CD4-positive, alpha-beta T cell treated with Interleukin-17A for 1 hour (primary cell): ENCODE measurements at regions not wholly inside any gene's neighbourhood (a gene's known extent, or its start where the extent isn't known, plus 50 kb on each side); places are given as distances from the start of the nearest gene placed in this dataset.
"Not testable (repeated sequence)": the region's sequence is repeated elsewhere in the genome, so short reads cannot be mapped to it uniquely, and the experiment has no call there.

ENCODE experiments used
- DNase-seq: peaks from one replicate; pipeline ENCODE4 v3.0.0-alpha.2; 2020

DNA sequence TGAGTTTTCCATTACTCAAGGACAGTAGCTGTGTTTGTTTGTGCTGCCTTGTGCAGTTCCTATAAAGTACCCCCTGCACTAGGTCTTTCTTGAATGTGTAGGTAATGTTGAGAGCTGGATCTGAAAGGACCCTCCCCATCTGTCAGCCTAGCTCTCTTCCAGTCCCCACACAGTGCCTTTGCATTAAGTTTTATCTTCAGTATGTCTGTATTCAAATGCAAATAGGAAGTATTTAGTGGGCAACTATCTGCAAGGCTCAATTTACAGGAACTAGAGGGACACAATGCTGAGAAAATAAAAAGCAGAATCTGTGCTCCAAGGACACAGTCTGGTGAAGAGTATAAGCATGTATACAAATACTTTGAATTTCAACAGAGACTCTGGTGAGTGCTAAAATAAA, 558.5 kb downstream of the RFC3 start:
- no peak for DNase-seq

DNA sequence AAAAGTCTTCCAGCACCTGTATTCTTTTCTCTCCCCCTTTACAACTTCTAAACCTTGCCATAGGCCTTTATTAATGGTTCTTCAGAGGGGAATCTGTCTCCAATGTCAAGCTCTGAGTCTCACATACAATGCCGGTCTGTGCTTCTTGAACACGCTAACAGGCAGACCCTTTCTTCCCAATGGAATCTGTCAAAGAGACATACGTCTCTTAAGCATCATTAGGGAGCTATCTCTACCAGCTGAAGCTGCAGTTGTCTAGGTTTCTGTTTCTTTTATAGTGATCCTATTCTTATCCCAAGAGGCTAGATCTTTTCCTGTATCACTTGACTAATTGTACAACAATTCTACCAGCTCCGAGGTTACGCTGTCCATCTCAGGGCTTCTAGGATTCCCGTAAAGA, 560.8 kb upstream of the NBEA start:
- DNase-seq, result no peak

DNA sequence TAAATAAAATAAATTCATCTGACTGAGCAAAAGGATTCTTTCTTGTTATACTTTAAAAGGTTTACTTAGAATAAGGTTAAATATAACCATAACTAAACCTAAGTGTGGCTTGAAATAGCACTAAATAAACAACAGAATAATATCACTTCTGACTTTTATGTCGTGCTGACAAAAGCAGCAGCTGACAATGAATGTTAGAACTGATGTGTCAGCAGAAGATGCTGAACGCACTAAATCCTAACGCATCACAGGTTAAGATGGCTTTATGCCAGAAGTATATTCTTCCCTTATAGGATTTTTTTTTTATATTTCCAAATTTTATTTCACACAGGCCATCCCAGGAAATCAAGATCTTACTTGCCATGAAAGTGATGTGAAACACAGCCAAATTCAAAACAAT, 558.3 kb upstream of the NBEA start:
- DNase-seq, result no peak

DNA sequence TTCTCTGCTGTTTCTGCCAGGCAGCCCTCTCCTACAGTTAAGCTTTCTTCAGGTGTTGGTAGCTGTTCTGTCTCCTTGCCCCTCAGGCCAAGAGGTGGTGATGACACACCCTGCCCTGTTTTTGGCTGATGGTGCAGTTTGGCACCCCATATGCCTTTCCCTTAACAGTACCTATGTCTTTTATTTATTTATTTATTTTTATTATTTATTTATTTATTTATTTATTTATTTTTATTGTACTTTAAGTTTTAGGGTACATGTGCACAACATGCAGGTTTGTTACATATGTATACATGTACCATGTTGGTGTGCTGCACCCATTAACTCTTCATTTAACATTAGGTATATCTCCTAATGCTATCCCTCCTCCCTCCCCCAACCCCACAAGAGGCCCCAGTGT, 555.8 kb upstream of the NBEA start:
- not testable (repeated sequence) for DNase-seq

DNA sequence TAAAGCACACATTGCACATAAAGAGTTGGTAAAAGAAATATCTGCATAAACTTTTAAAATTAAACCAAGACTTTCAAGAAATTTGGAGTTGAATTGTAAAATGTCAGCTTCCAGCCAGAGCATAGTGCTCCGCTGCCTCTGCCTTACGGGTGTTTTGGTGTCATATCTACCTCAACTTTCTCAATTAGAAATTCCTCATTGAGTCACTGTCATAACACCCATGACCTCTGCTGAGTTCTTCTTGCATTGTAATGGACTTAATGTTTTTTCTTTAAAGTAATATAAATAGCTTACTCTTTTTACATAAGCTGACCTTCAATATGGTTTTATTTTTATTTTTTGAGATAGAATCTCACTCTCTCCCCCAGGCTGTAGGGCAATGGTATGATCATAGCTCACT, 551.0 kb upstream of the NBEA start:
- no peak for DNase-seq

DNA sequence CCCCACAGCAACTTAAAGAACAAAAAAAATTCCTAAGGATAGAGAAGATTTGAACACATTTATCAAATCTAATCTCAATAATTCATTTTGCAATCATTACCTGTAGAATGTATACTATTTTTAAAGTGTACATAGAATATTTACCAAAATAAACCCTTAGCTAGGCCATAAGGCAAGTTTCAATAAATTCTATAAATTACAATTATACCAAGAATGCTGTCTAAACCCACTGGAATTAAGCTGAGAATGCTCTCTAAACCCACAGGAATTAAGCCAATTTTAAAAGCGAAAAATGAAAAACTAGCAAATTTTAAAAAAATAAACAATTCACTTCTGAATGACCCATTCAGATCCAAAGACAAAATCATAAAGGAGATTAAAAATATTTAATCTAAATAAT, 540.4 kb upstream of the NBEA start:
- no peak for DNase-seq

DNA sequence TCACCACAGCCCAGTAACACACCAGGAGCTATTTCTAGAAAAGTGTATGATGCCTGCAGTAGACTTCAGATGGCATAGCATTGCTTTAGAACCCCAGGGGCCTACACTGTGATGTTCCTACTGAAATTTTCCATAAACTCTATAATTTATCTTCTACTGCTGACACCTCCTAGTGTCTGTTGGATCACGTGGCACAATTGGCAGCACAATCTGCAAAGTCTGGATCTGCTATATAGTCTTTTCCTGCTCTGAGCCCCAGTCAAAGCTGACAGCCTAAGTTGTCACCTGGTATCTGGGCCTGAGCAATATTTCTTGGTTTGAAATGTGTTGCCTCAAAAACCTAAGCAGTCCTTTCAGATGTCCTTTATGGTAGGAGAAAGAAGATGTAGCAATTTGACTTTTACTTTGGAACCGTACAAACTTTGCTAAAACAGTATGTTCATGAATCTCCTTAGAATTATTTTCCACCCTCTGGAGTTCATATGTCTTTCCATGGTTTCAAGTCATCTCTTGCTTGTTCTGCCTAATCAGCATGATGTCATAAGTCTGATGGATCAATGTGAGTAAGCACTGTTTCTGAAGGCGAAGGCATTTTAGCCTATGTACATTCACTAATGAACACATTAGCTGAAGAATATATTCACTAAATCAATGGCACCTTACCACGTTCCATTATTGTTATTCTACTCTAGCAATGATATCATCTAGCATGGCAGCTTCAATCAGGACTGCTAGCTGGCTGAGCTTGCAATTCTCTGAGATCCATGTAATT, 536.5 kb upstream of the NBEA start:
- DNase-seq, result no peak

DNA sequence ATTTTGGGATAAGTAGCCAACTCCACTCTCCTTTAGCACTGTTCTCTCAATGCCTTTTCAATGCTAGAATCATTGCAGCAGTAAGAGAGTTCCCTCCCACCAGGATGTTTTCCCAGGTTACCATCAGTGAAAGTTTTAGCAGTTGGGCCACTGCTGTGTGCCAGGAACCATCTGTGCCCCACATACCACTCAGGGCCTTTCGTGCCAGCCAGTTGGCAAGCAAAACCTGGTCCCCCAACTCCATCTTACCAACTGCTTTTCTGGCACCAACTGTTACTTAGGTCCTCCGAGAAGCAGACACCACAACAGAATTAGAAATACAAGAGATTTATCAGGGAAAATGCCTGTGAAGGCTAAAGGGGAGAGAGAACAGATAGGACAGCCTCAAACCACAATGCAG, 533.4 kb upstream of the NBEA start:
- DNase-seq, result no peak

DNA sequence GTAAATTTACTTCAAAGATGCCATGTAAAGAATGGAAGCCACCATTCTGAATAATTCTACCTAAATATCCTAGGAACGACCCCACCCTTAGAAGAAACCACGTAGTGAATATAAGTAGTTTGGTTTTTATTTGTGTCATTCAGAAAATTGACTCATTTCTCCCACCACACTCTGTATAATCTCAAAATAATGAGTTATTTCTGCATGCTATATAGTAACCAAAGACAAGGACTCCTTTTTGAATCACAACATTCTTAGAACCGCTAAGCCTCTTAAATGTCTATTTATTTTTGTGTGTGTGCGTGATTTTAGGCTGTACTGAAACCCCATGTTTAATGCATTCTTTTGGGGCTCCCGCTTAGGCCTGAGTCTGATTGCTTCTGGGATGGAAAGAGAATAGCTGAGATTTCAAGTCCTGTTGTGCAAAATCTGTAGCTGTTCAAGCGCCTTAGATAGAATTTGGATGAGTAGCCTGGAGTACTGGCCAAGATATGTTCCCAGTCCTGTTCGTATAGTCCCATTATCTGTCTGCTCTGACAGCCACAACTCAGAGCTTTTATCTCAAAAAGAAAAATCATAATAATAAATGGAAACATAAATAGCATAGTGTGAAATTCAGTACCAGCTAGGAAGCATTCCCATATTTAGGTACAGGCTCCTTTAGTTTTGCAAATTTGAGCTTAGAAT, 532.4 kb upstream of the NBEA start:
- DNase-seq, result no peak

DNA sequence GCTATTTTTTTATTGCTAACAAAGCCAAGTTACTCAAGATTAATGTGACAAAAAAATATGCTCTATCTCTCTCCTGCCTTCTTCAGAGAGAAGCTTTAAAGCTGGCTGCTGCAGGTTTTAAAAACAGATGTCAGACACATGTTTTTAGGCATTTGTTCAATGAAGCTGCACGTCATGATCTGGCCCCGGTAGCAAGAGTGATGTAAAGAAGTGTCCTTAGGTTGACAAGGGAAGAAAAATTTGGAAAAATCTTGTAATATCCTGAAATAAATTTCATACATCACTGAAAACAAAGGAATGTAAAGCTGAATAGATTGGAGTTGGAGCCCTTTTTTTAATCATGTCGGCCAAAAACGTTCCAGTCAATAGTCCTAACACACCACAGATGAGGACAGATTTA, 531.4 kb upstream of the NBEA start:
- DNase-seq, result no peak

DNA sequence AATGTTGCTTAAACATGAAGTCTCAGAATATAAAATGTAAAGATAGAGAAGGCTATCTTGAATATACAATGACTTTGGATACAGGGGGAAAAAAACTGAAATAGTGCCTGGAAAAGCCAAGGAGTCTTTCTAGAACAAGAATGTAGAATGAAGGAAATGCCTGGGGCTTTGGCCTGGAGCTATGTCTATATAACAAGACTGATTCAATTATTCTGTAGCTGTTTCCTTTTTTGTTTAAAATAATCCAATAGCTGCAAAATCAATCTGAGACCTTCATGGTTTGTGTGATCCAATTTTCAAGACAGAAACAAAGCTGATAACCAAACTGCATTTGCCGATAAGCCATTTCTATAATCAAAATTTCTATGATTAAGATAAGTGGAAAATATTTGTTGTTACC, 530.9 kb upstream of the NBEA start:
- no peak for DNase-seq

DNA sequence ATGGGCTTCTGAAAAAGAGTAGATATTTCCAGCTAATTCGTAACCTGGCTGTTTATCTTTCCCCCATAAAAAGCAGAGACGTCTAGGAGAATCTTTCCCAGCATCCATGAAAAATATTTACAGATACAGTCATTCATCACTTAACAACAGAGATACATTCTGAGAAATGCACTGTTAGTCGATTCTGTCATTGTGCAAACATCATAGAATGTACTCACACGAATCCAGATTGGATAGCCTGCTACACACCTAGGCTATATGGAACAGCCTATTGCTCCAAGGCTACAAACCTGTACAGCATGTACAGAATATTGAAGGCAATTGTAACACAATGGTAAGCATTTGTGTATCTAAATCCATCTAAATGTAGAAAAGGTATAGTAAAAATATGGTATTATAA, 530.2 kb upstream of the NBEA start:
- DNase-seq, result no peak

DNA sequence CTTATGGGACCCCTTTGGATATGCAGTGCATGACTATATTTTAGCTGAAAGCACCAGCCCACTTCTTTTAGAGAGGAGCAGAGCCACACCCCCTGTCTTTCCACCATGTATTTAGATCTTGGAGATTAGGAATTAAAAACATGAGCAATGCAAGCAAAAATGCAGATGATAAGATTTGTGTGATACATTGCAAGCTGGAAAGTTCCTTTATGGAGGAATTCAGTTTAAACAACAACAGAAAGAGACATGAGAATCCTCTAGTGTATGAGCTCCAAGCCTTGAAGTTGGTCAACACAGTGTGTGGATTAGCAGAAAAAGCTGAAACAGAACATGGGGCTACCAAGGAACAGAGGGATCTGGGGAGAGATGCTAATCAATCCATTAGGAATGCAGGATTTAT, 529.8 kb upstream of the NBEA start:
- DNase-seq, result no peak

DNA sequence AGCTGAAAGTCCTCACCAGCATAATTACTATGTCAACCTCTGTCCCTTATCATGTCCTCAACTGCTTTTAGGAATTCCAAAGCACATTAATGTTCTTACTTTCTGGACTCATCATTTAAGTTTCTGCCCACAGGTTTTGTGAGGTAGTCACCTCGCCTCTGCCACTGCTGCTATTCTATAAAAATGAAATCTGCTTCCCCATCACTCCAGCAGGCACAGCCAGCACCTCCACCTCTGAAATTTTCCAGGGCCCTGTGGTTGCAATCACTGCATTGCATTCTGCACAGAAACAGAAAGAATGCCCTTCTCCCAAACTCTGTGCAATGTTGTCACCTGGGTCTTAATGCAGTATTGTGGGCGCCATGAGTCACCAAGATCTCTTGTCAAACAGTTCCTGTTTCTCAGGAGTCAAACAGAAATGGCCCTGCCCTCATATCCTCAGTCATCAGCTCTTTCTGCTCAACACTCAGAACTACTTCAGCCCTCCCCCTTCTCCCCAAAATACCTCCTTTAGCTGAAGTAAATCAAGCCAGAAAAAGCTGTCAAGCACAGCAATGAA, 529.2 kb upstream of the NBEA start:
- no peak for DNase-seq

DNA sequence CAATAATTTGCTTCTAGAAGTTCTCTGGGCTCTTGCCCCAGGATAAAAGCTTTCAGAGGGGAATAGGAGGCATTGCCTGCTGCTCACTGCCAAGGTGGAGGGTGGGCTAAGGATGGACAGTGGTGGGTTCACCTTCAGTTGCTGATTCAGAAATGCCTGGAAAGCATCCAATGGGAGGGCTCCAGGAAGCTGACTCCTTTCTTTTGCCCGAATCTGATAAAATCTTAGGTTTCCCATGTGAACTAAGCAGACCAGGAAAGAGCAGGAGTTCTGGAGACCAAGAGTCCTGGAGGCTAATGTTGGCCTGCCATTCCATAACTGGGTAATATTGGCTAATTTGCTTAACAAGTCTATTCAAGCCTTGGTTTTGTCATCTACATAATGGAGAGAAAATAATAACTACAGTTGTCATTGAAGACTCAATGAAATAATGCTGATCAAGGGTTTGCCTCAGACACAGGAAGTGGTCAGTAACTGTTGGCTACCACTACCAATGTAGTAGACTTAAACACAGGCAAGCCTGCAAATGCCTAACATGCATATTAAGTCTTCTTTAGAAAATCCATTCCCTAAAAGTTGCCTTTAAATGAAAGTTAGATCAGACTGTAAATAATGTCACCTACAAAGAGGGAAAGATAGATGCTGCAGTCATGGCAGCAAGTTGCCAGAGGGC, 528.4 kb upstream of the NBEA start:
- no peak for DNase-seq

DNA sequence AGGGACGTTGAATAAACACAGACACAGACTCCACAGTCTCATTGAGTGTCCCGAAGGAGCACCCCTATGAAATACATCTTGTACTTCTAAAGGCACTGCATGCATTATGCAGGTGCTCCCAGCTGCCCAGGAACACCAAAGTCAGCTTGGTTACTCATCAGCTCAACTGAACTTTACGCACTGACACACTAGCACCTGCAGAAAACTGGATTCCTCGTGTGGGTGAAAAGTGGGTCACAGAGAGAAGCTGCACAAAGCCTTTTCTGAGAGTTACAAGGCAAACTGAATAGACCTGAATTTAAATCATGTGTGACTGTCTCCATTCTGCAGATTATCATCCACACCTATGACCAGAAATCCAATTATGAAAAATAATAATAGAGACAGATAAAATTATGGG, 527.5 kb upstream of the NBEA start:
- DNase-seq, result no peak

DNA sequence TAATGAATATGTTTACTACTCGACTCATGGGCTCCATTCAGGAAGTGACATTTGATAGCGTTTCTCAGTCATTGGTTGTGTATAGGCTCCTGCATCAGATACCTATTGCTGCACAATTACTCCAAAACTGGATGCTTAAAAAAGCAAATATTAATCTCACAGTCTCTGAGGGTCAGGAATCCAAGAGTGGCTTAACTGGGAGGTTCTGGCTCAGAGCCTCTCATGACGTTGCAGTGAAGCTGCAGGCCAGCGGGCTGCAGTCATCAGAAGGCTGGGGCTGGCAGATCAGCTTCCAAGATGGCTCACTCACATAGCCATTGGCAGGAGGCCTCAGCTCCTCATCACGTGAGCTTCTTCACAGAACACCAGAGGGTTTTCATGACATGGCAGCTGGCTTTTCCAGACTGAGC, 525.1 kb upstream of the NBEA start:
- DNase-seq, result no peak

DNA sequence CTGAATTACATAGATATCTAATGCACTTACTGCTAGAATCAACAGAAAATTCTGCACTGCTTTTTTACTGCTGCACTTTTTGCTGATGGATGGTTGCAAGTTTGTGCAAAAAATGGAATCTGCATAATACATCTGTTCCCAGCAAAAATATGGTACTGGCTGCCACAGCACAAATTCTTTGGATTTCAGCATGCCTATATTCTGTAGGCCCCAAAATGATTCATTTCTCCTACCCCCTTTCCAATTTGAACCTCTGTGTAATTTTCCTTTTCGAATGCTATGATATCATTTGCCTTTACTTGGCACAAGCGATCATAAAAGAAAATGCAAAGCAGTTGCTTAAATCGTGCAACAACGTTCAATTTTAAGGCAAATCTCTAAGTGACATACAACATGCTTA, 524.2 kb upstream of the NBEA start:
- DNase-seq, result no peak

DNA sequence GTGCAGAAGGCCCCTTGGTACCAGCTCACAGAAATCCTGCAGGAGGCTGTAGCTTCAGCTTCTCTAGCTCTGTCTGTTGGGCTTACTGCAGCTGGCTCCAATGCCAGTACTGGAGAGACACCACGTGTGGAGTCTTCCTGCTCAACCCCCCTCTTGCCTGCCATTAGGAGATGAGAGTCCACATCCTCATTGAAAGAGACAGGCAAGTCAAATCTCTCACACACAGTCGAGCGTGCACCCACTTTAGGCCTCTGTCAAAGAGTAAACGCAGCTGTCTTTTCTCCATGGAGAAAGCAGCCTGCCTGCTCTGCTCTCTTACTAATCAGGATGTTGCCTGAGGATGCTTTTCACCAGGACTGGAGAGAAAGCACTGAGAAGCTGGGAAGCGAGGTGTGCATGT, 523.0 kb upstream of the NBEA start:
- DNase-seq, result no peak

DNA sequence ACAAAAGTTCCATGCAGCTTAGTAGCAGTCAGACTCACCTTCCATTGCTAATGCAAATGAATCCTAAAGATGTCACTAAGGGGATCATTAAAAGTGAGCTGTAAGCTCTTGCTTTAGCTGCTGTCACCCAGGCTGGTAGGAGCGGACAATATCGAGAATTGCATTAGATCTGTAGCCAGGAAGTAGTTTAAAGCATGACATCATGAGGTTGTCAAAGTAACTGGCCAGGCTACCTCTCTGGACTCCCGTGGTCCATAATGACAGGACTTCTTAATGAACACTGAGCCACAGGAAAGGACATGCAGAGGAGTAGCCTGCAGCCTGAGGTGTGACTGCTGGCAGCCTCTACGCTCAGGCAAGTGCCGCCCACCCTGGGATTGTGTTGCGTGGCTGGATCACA, 522.3 kb upstream of the NBEA start:
- no peak for DNase-seq

DNA sequence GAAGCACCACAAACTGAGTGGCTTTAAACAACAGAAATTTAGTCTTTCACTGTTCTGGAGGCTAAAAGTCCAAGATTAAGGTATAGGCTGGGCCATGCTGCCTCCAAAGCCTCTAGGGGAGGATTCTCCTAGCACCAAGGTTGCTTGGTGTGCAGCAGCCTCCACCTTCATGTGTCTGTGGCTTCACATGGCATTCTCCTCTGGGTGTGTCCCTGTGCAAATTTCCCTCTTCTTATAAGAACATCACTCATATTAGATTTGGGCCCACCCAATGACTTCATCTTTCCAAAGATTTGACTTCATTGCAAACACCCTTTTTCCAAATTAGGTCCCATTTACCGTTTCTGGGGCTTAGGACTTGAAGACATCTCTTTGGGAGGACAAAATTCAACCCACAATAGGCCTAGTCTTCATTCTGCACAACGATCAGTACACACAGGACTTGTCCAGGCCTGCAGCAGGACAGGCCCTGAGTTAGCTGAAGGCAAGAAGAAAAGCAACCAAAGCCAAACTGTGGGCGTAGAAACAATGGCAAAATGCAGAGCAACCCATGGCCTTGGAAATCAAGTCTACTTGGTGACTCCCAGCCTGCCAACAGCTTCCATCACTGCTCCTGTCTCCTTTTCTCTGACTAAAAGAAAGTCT, 521.2 kb upstream of the NBEA start:
- DNase-seq, result no peak

DNA sequence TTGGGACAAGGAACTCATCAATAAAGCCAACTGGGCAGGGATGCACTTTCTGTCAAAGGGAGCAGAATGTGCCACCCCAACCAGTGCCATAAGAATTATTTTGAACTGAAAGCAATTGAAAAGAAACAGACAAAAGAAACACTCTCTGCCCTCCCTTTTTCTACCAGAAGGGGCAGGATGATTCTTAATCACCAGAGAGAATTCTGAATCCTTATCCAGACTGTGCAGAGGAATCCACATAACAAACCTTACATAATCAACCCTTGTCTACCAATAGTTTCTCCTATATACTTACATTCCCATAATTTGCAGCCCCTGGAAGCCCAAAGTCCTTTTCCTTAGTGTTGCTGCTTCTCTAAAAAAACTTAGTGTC, 520.7 kb upstream of the NBEA start:
- DNase-seq, result no peak

DNA sequence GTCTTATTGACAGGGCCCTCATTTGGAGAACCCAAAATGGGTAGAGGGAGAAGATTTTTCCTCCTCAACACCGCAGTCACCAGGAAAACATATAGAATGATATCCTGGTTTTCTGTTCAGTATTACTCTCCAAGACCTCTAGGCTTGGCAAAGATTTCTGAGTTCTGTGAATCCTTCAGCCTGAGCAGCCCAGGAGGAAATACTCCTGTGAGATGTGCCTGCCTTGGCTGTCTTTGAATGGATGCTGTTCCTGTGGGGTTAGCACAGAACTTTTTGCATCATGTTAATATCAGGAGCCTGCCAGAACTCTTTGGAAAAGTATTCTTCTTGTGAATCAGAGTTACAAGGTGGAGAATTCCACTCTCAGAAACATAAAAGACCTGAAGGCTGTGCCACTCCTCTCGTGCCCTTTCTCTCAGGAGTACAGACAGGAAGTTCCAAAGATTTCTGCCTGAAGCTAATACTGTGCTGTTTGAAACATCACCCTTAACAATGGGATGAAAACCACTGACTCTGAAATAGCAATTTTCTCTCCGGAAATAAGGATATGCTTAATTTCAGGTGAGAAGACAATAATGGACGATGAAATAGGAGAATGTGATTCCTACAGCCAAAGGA, 520.1 kb upstream of the NBEA start:
- no peak for DNase-seq
